NCI-H146 (cell line): ENCODE measurements at regions not wholly inside any gene's neighbourhood (a gene's known extent, or its start where the extent isn't known, plus 50 kb on each side); places are given as distances from the start of the nearest gene placed in this dataset.
A peak's percentile ranks its signal among the peaks of the same experiment; 100 is the strongest.

Source experiments
- DNase-seq: peaks from one replicate; lab custom pipeline; 2025; lab: John Stamatoyannopoulos, UW

- DNase-seq, result peak; percentile 20
These were observed 128.3 kb downstream of the AACS start for GRCh38 chr12:125193376-125194152.

- DNase-seq, result peak; percentile 28
These were observed 129.0 kb downstream of the AACS start for GRCh38 chr12:125194163-125194773.

GRCh38 chr12:125194987-125195386 lies 129.8 kb downstream of the AACS start:
- no peak for DNase-seq

- no peak for DNase-seq
These were observed 132.1 kb downstream of the AACS start for GRCh38 chr12:125197326-125197725.

GRCh38 chr12:125198652-125199051 lies 133.4 kb downstream of the AACS start:
- DNase-seq, result no peak

- no peak for DNase-seq
These were observed 135.9 kb downstream of the AACS start for GRCh38 chr12:125201090-125201489.

- DNase-seq, result no peak
These were observed 136.7 kb downstream of the AACS start for GRCh38 chr12:125201940-125202339.

GRCh38 chr12:125202421-125202820 lies 137.2 kb downstream of the AACS start:
- DNase-seq, result no peak

- DNase-seq, result peak; percentile 30
These were observed 138.0 kb downstream of the AACS start for GRCh38 chr12:125203145-125203765.

- DNase-seq, result no peak
These were observed 140.2 kb downstream of the AACS start for GRCh38 chr12:125205386-125205785.

GRCh38 chr12:125206711-125207110 lies 141.5 kb downstream of the AACS start:
- no peak for DNase-seq

- DNase-seq, result no peak
These were observed 143.1 kb downstream of the AACS start for GRCh38 chr12:125208334-125208733.

GRCh38 chr12:125208942-125209341 lies 143.7 kb downstream of the AACS start:
- DNase-seq, result no peak

- no peak for DNase-seq
These were observed 145.0 kb downstream of the AACS start for GRCh38 chr12:125210104-125210755.

GRCh38 chr12:125211464-125211863 lies 146.2 kb downstream of the AACS start:
- no peak for DNase-seq

GRCh38 chr12:125214289-125214688 lies 149.1 kb downstream of the AACS start:
- no peak for DNase-seq

- DNase-seq, result no peak
These were observed 151.5 kb downstream of the AACS start for GRCh38 chr12:125216756-125217155.

GRCh38 chr12:125217308-125217707 lies 152.1 kb downstream of the AACS start:
- DNase-seq, result no peak

- no peak for DNase-seq
These were observed 153.7 kb downstream of the AACS start for GRCh38 chr12:125218952-125219351.

- peak; percentile 43 for DNase-seq
These were observed 155.4 kb downstream of the AACS start for GRCh38 chr12:125220404-125221273.

GRCh38 chr12:125221602-125222001 lies 156.4 kb downstream of the AACS start:
- no peak for DNase-seq

- no peak for DNase-seq
These were observed 157.6 kb downstream of the AACS start for GRCh38 chr12:125222876-125223275.
